IPS-NIHi7 (cell line): ENCODE measurements at regions not wholly inside any gene's neighbourhood (a gene's known extent, or its start where the extent isn't known, plus 50 kb on each side); places are given as distances from the start of the nearest gene placed in this dataset.
"Not testable (repeated sequence)": the region's sequence is repeated elsewhere in the genome, so short reads cannot be mapped to it uniquely, and the experiment has no call there.

Experiments used
- DNase-seq: peaks from one replicate; pipeline ENCODE4 v3.0.0; 2012; ENCODE audit warnings: mixed read lengths; ENCODE audit errors: extremely low spot score

GRCh38 chr7:123323689-123324088 is 123.9 kb upstream of the SLC13A1 start:
- no peak for DNase-seq

GRCh38 chr7:123321578-123321977 is 121.8 kb upstream of the SLC13A1 start:
- not testable (repeated sequence) for DNase-seq

GRCh38 chr7:123319911-123320310 is 120.1 kb upstream of the SLC13A1 start:
- DNase-seq: no peak

GRCh38 chr7:123314886-123315285 is 115.1 kb upstream of the SLC13A1 start:
- no peak for DNase-seq

GRCh38 chr7:123308254-123308951 is 108.6 kb upstream of the SLC13A1 start:
- DNase-seq: no peak

- no peak for DNase-seq
Observed at GRCh38 chr7:123305840-123306375, 106.1 kb upstream of the SLC13A1 start.

- DNase-seq: no peak
Observed at GRCh38 chr7:123303926-123304325, 104.2 kb upstream of the SLC13A1 start.

- DNase-seq: no peak
Observed at GRCh38 chr7:123296965-123297364, 97.2 kb upstream of the SLC13A1 start.

GRCh38 chr7:123293710-123294109 is 93.9 kb upstream of the SLC13A1 start:
- no peak for DNase-seq

GRCh38 chr7:123292227-123292626 is 92.5 kb upstream of the SLC13A1 start:
- DNase-seq: no peak

GRCh38 chr7:123289200-123289599 is 89.4 kb upstream of the SLC13A1 start:
- no peak for DNase-seq

GRCh38 chr7:123285076-123285700 is 85.4 kb upstream of the SLC13A1 start:
- peak; percentile 45 for DNase-seq

- DNase-seq: no peak
Observed at GRCh38 chr7:123283373-123283772, 83.6 kb upstream of the SLC13A1 start.

- no peak for DNase-seq
Observed at GRCh38 chr7:123282181-123282580, 82.4 kb upstream of the SLC13A1 start.

GRCh38 chr7:123279949-123280348 is 80.2 kb upstream of the SLC13A1 start:
- DNase-seq: no peak

GRCh38 chr7:123275036-123275753 is 75.4 kb upstream of the SLC13A1 start:
- DNase-seq: no peak

- DNase-seq: no peak
Observed at GRCh38 chr7:123273185-123273584, 73.4 kb upstream of the SLC13A1 start.

GRCh38 chr7:123271856-123272255 is 72.1 kb upstream of the SLC13A1 start:
- DNase-seq: no peak

GRCh38 chr7:123271231-123271630 is 71.5 kb upstream of the SLC13A1 start:
- DNase-seq: peak; percentile 33

GRCh38 chr7:123270570-123270969 is 70.8 kb upstream of the SLC13A1 start:
- no peak for DNase-seq

GRCh38 chr7:123265853-123266252 is 66.1 kb upstream of the SLC13A1 start:
- no peak for DNase-seq

- not testable (repeated sequence) for DNase-seq
Observed at GRCh38 chr7:123264820-123265219, 65.1 kb upstream of the SLC13A1 start.
